GM21515 (cell line): ENCODE measurements at regions not wholly inside any gene's neighbourhood (a gene's known extent, or its start where the extent isn't known, plus 50 kb on each side); places are given as distances from the start of the nearest gene placed in this dataset.
"Not testable (repeated sequence)": the region's sequence is repeated elsewhere in the genome, so short reads cannot be mapped to it uniquely, and the experiment has no call there.

Source experiments
- ATAC-seq: cut with Tn5 transposase; IDR thresholded peaks from one replicate; pipeline ENCODE4 v1.9.1; 2021; ENCODE audit not compliant: unreplicated experiment

- no peak for ATAC-seq
These were observed 125.0 kb downstream of the URI1 start for GRCh38 chr19:30066781-30067759.

- ATAC-seq: not testable (repeated sequence)
These were observed 126.0 kb downstream of the URI1 start for GRCh38 chr19:30067956-30068506.

GRCh38 chr19:30068528-30069395 lies 126.7 kb downstream of the URI1 start:
- ATAC-seq: no peak

- ATAC-seq: no peak
These were observed 127.6 kb downstream of the URI1 start for GRCh38 chr19:30069535-30070197.

GRCh38 chr19:30070198-30070967 lies 128.3 kb downstream of the URI1 start:
- ATAC-seq: no peak

- ATAC-seq: no peak
These were observed 129.1 kb downstream of the URI1 start for GRCh38 chr19:30070968-30071632.

GRCh38 chr19:30071871-30072270 lies 129.8 kb downstream of the URI1 start:
- ATAC-seq: no peak

GRCh38 chr19:30073152-30074000 lies 131.3 kb downstream of the URI1 start:
- ATAC-seq: no peak

GRCh38 chr19:30074096-30074495 lies 132.1 kb downstream of the URI1 start:
- no peak for ATAC-seq

GRCh38 chr19:30074741-30075715 lies 133.0 kb downstream of the URI1 start:
- ATAC-seq: no peak

GRCh38 chr19:30076101-30076551 lies 134.1 kb downstream of the URI1 start:
- ATAC-seq: no peak

- no peak for ATAC-seq
These were observed 135.0 kb downstream of the URI1 start for GRCh38 chr19:30076751-30077670.

- ATAC-seq: no peak
These were observed 135.9 kb downstream of the URI1 start for GRCh38 chr19:30077851-30078355.

GRCh38 chr19:30078381-30078910 lies 136.4 kb downstream of the URI1 start:
- no peak for ATAC-seq

- no peak for ATAC-seq
These were observed 137.2 kb downstream of the URI1 start for GRCh38 chr19:30079200-30079599.

GRCh38 chr19:30082168-30082567 lies 140.1 kb downstream of the URI1 start:
- ATAC-seq: no peak
